T-helper 17 cell (primary cell): ENCODE measurements at regions not wholly inside any gene's neighbourhood (a gene's known extent, or its start where the extent isn't known, plus 50 kb on each side); places are given as distances from the start of the nearest gene placed in this dataset.

Experiments
- ATAC-seq: fragments of 150-1000 bp; cut with Tn5 transposase; 2 replicates; pipeline ENCODE4 v1.10.0; 2021; ENCODE audit warnings: mild to moderate bottlenecking, moderate library complexity
- DNase-seq, 3 donors: peaks; one replicate each; pipeline versions ENCODE4 v3.0.0 to v3.0.0-alpha.2; 2020 to 2021
- H3K9me3 ChIP-seq: one replicate; pipeline ENCODE4 v1.7.0; 2013; ENCODE audit warnings: low read length, mild to moderate bottlenecking; ENCODE audit not compliant: control insufficient read depth, poor library complexity, severe bottlenecking
- H3K27ac Mint-ChIP-seq: one replicate; pipeline ENCODE4 v1.8.0; 2022; ENCODE audit warnings: mild to moderate bottlenecking, moderate library complexity, mixed read lengths
- H3K27me3 Mint-ChIP-seq: one replicate; pipeline ENCODE4 v1.8.0; 2022; ENCODE audit warnings: mixed read lengths
- H3K36me3 Mint-ChIP-seq: one replicate; pipeline ENCODE4 v1.8.0; 2022; ENCODE audit warnings: low read depth, mixed read lengths
- H3K4me1 Mint-ChIP-seq: one replicate; pipeline ENCODE4 v1.8.0; 2022; ENCODE audit warnings: mild to moderate bottlenecking, mixed read lengths
- H3K4me3 Mint-ChIP-seq: one replicate; pipeline ENCODE4 v1.8.0; 2022; ENCODE audit warnings: mild to moderate bottlenecking, moderate library complexity, mixed read lengths

- Mint-ChIP-seq H3K36me3 (no peaks in the 10 kb centered on the region), H3K4me3 (no peak overlapping the region), H3K27me3 (peaks cover 7% of the 10 kb centered on the region), H3K4me1 (no peaks in the 10 kb centered on the region), H3K27ac (no peak overlapping the region)
- no peak for DNase-seq
- ATAC-seq = no peak
- peaks cover 2% of the 10 kb centered on the region for H3K9me3 ChIP-seq
Measured at GRCh38 chr4:57234252-57234775, 124.1 kb upstream of the IGFBP7 start.

DNA sequence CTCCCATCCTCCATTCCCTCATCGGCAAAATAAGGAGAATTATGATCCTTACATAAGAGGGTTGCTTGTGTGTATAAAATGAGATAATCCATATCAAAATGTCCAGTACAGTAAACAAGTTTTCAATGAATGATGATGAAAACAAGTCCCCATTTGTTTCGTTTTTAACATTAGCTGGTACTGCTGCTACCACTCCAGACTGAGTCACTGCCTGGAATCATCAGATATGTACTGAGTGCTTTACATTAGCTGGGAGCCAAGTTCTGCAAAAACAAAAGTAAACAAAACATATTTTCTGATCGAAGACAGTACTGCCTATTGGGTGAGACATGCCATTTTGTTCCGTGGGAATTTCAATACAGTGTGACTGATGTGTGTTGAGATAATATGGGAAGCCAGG lies 123.2 kb upstream of the IGFBP7 start:
- H3K9me3 ChIP-seq = peaks cover 2% of the 10 kb centered on the region
- Mint-ChIP-seq H3K27me3 (peaks cover 8% of the 10 kb centered on the region), H3K4me1 (no peaks in the 10 kb centered on the region), H3K36me3 (no peaks in the 10 kb centered on the region), H3K27ac (no peak overlapping the region), H3K4me3 (no peak overlapping the region)
- DNase-seq = no peak
- no peak for ATAC-seq

DNA sequence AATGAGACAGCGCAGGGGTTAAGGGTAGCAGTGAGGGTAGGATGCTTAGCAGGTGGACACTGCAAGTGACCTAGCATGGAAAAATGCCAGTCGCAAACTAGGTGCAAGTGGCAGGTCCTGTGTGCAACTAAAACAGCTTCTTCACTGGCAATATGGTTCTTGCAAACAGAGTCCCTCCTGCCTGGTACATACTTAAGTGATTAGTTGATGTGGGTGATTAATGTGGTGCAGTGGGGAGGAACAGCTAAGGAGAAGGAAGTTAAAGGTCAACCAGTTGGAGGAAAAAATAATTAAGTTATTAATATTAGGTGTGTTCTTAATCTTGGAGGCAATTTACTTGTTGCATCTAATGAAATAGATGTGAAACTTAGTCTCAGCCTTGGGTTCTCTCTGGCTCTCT lies 121.6 kb upstream of the IGFBP7 start:
- H3K27me3 Mint-ChIP-seq = peaks cover 16% of the 10 kb centered on the region
- peaks cover 2% of the 10 kb centered on the region for H3K9me3 ChIP-seq
- no peaks in the 10 kb centered on the region for H3K4me1 Mint-ChIP-seq
- ATAC-seq = no peak
- H3K4me3 Mint-ChIP-seq = no peak overlapping the region
- H3K36me3 Mint-ChIP-seq = no peaks in the 10 kb centered on the region
- H3K27ac Mint-ChIP-seq = no peak overlapping the region
- DNase-seq = no peak

GRCh38 chr4:57220734-57221133 lies 110.5 kb upstream of the IGFBP7 start:
- H3K9me3 ChIP-seq = no peaks in the 10 kb centered on the region
- Mint-ChIP-seq H3K27ac (no peak overlapping the region), H3K4me1 (no peaks in the 10 kb centered on the region), H3K27me3 (no peaks in the 10 kb centered on the region), H3K4me3 (no peak overlapping the region), H3K36me3 (no peaks in the 10 kb centered on the region)
- no peak for ATAC-seq
- DNase-seq = no peak

- ATAC-seq = no peak
Measured at GRCh38 chr4:57220172-57220571, 110.0 kb upstream of the IGFBP7 start.

GRCh38 chr4:57219431-57219830 lies 109.2 kb upstream of the IGFBP7 start:
- no peak for ATAC-seq
- Mint-ChIP-seq H3K4me3 (no peak overlapping the region), H3K36me3 (no peaks in the 10 kb centered on the region), H3K27me3 (no peaks in the 10 kb centered on the region), H3K27ac (no peak overlapping the region), H3K4me1 (no peaks in the 10 kb centered on the region)
- H3K9me3 ChIP-seq = no peaks in the 10 kb centered on the region
- DNase-seq = no peak

More at GRCh38 chr4:57220172-57220571, 110.0 kb upstream of the IGFBP7 start:
- Mint-ChIP-seq H3K4me1 (no peaks in the 10 kb centered on the region), H3K36me3 (no peaks in the 10 kb centered on the region), H3K27ac (no peak overlapping the region), H3K4me3 (no peak overlapping the region), H3K27me3 (no peaks in the 10 kb centered on the region)
- no peaks in the 10 kb centered on the region for H3K9me3 ChIP-seq
- no peak for DNase-seq

- no peak for DNase-seq
- no peak overlapping the region for H3K4me3 Mint-ChIP-seq
- no peaks in the 10 kb centered on the region for H3K36me3 Mint-ChIP-seq
- H3K4me1 Mint-ChIP-seq = no peaks in the 10 kb centered on the region
- H3K27me3 Mint-ChIP-seq = no peaks in the 10 kb centered on the region
- H3K9me3 ChIP-seq = no peaks in the 10 kb centered on the region
- no peak overlapping the region for H3K27ac Mint-ChIP-seq
- no peak for ATAC-seq
Measured at GRCh38 chr4:57214654-57215411, 104.6 kb upstream of the IGFBP7 start.

GRCh38 chr4:57211131-57211530 lies 100.9 kb upstream of the IGFBP7 start:
- H3K4me3 Mint-ChIP-seq = no peak overlapping the region
- ATAC-seq = no peak
- no peaks in the 10 kb centered on the region for H3K36me3 Mint-ChIP-seq
- no peaks in the 10 kb centered on the region for H3K4me1 Mint-ChIP-seq
- DNase-seq = no peak
- no peaks in the 10 kb centered on the region for H3K9me3 ChIP-seq
- no peak overlapping the region for H3K27ac Mint-ChIP-seq
- peaks cover 14% of the 10 kb centered on the region for H3K27me3 Mint-ChIP-seq

- Mint-ChIP-seq H3K4me1 (no peaks in the 10 kb centered on the region), H3K27me3 (peaks cover 23% of the 10 kb centered on the region), H3K27ac (no peak overlapping the region), H3K36me3 (no peaks in the 10 kb centered on the region), H3K4me3 (no peak overlapping the region)
- ATAC-seq (no peak), DNase-seq (no peak)
- no peaks in the 10 kb centered on the region for H3K9me3 ChIP-seq
Measured at GRCh38 chr4:57206172-57206571, 96.0 kb upstream of the IGFBP7 start.

- no peak for ATAC-seq
- H3K4me3 Mint-ChIP-seq = no peak overlapping the region
- H3K9me3 ChIP-seq = no peaks in the 10 kb centered on the region
- H3K4me1 Mint-ChIP-seq = no peaks in the 10 kb centered on the region
- H3K36me3 Mint-ChIP-seq = no peaks in the 10 kb centered on the region
- DNase-seq = no peak
- H3K27ac Mint-ChIP-seq = no peak overlapping the region
- H3K27me3 Mint-ChIP-seq = peaks cover 28% of the 10 kb centered on the region
Measured at GRCh38 chr4:57205580-57205979, 95.4 kb upstream of the IGFBP7 start.

- no peak overlapping the region for H3K27ac Mint-ChIP-seq
- H3K36me3 Mint-ChIP-seq = no peaks in the 10 kb centered on the region
- H3K27me3 Mint-ChIP-seq = peaks cover 34% of the 10 kb centered on the region
- H3K4me3 Mint-ChIP-seq = no peak overlapping the region
- H3K9me3 ChIP-seq = no peaks in the 10 kb centered on the region
- ATAC-seq (no peak), DNase-seq (no peak)
- no peaks in the 10 kb centered on the region for H3K4me1 Mint-ChIP-seq
Measured at GRCh38 chr4:57200799-57201327, 90.7 kb upstream of the IGFBP7 start.

- H3K27ac Mint-ChIP-seq = no peak overlapping the region
- no peaks in the 10 kb centered on the region for H3K4me1 Mint-ChIP-seq
- peaks cover 32% of the 10 kb centered on the region for H3K27me3 Mint-ChIP-seq
- no peaks in the 10 kb centered on the region for H3K9me3 ChIP-seq
- no peaks in the 10 kb centered on the region for H3K36me3 Mint-ChIP-seq
- no peak for DNase-seq
- no peak for ATAC-seq
- no peak overlapping the region for H3K4me3 Mint-ChIP-seq
Measured at GRCh38 chr4:57199267-57199666, 89.1 kb upstream of the IGFBP7 start.

GRCh38 chr4:57195622-57196021 lies 85.4 kb upstream of the IGFBP7 start:
- Mint-ChIP-seq H3K36me3 (peaks cover 3% of the 10 kb centered on the region), H3K27me3 (peaks cover 36% of the 10 kb centered on the region), H3K4me1 (no peaks in the 10 kb centered on the region), H3K4me3 (no peak overlapping the region), H3K27ac (no peak overlapping the region)
- ATAC-seq (no peak), DNase-seq (no peak)
- no peaks in the 10 kb centered on the region for H3K9me3 ChIP-seq

GRCh38 chr4:57194068-57194611 lies 84.0 kb upstream of the IGFBP7 start:
- H3K27me3 Mint-ChIP-seq = peaks cover 27% of the 10 kb centered on the region
- peaks cover 3% of the 10 kb centered on the region for H3K36me3 Mint-ChIP-seq
- H3K4me3 Mint-ChIP-seq = no peak overlapping the region
- H3K9me3 ChIP-seq = no peaks in the 10 kb centered on the region
- H3K27ac Mint-ChIP-seq = no peak overlapping the region
- ATAC-seq (no peak), DNase-seq (no peak)
- H3K4me1 Mint-ChIP-seq = no peaks in the 10 kb centered on the region
